ENCODE measurements at regions not wholly inside any gene's neighbourhood (a gene's known extent, or its start where the extent isn't known, plus 50 kb on each side); places are given as distances from the start of the nearest gene placed in this dataset.
"Not testable (repeated sequence)": the region's sequence is repeated elsewhere in the genome, so short reads cannot be mapped to it uniquely, and the experiment has no call there.

GRCh38 chr16:16572130-16572774, 193.3 kb downstream of the NPIPA7 start:
- H3K9me3 ChIP-seq; H3K9ac ChIP-seq (ENCODE audit: low read depth in 2 of 2, low read length in 2 of 2); H3K4me1 ChIP-seq; intact Hi-C loops (cut with DNase I); H3K27me3 ChIP-seq; H3K36me3 ChIP-seq; H3K27ac ChIP-seq; H3K4me3 ChIP-seq; DNase-seq: not testable (repeated sequence)

DNA sequence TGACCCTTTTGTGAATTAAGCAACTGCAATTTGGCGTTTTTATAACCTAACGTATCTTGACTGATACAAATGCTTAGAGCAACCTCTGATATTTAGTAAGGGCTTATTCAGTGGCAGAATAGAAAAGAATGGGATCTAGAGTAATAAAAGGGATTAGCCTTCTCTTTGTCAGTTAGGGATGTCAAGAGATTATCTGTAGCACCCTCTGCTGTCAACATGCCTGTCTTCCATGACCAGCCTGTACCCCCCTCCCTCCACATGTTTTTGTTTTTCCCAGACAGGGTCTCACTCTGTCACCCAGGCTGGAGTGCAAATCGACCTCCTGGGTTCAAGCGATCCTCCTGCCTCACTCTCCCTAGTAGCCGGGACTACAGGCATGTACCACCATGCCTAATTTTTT, 198.1 kb downstream of the NPIPA7 start:
- H3K4me3 ChIP-seq; H3K27me3 ChIP-seq; intact Hi-C loops (cut with DNase I); H3K9me3 ChIP-seq; H3K9ac ChIP-seq (ENCODE audit: low read depth in 2 of 2, low read length in 2 of 2); DNase-seq; H3K4me1 ChIP-seq; H3K27ac ChIP-seq; H3K36me3 ChIP-seq: not testable (repeated sequence)

DNA sequence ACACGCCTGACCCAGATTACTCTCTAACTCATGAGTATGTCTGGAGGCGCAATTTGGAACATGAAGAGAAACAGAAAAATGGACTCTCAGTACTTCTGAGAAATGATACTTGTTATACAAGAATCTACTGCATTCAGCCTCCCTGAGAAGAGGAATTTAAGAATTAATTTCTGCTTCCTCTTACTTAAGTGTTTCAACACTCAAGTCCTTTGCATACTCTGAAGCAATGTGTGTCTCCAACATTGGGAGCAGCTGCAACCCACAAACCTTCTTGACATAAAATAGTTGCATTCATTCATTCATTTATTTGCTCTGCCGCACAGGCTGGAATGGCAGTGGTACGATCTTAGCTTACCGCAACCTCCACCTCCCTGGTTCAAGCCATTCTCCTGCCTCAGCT, 199.8 kb downstream of the NPIPA7 start:
- Histone ChIP-seq H3K9me3 (no peaks in the 10 kb centered on the region), H3K27me3 (no peaks in the 10 kb centered on the region), H3K36me3 (no peaks in the 10 kb centered on the region), H3K9ac (ENCODE audit: low read depth in 2 of 2, low read length in 2 of 2) (no peak overlapping the region), H3K4me3 (no peak overlapping the region), H3K27ac (no peak overlapping the region), H3K4me1 (no peaks in the 10 kb centered on the region)
- TF ChIP-seq CTCF (IDR thresholded peaks at IDR 0.05), result no peak
- intact Hi-C loops (cut with DNase I), result no loop called here
- DNase-seq, result no peak

DNA sequence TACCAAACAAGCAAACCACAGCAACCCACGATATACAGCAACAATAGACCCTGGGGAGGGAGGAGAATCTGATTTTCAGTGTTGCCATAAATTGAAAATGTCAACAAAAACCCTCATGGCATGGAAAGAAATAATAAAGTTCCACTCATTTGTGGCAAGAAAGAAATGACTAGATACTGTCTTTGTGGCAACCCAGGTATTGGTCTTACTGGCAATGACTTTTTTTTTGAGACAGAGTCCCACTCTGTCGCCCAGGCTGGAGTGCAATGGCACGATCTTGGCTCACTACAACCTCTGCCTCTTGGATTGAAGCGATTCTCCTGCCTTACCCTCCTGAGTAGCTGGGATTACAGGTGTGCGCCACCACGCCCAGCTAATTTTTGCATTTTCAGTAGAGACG, 204.0 kb downstream of the NPIPA7 start:
- H3K4me1 ChIP-seq; H3K36me3 ChIP-seq; intact Hi-C loops (cut with DNase I); H3K27me3 ChIP-seq; DNase-seq; H3K4me3 ChIP-seq; H3K9ac ChIP-seq (ENCODE audit: low read depth in 2 of 2, low read length in 2 of 2); H3K9me3 ChIP-seq; H3K27ac ChIP-seq: not testable (repeated sequence)

GRCh38 chr16:16586073-16586651, 207.2 kb downstream of the NPIPA7 start:
- H3K27ac ChIP-seq; H3K9me3 ChIP-seq; H3K4me1 ChIP-seq; H3K36me3 ChIP-seq; intact Hi-C loops (cut with DNase I); H3K9ac ChIP-seq (ENCODE audit: low read depth in 2 of 2, low read length in 2 of 2); DNase-seq; H3K4me3 ChIP-seq; H3K27me3 ChIP-seq: not testable (repeated sequence)

- H3K4me1 ChIP-seq; H3K27me3 ChIP-seq; H3K27ac ChIP-seq; H3K36me3 ChIP-seq; H3K4me3 ChIP-seq; H3K9me3 ChIP-seq; H3K9ac ChIP-seq (ENCODE audit: low read depth in 2 of 2, low read length in 2 of 2); DNase-seq; intact Hi-C loops (cut with DNase I): not testable (repeated sequence)
Observed at GRCh38 chr16:16586969-16587368, 208.0 kb downstream of the NPIPA7 start.

DNA sequence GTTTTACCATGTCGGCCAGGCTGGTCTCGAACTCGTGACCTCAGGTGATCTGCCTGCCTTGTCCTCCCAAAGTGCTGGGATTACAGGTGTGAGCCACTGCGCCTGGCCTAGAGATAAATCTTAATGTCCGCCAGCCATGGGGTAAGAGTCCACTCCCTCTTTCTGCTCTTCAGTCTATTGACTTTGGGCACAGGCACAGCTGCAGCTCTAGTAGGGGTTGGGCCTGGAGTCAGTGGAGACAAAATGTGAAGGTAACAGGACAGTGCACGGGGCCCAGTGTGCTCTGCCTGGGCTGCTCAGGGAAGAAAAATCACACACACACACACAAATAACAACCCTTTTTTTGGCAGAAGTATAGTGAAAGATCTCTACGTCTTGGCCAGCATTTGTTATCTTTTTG, 209.5 kb downstream of the NPIPA7 start:
- H3K36me3 ChIP-seq; H3K9me3 ChIP-seq; H3K27me3 ChIP-seq; DNase-seq; H3K9ac ChIP-seq (ENCODE audit: low read depth in 2 of 2, low read length in 2 of 2); H3K4me3 ChIP-seq; intact Hi-C loops (cut with DNase I); H3K4me1 ChIP-seq; H3K27ac ChIP-seq: not testable (repeated sequence)

DNA sequence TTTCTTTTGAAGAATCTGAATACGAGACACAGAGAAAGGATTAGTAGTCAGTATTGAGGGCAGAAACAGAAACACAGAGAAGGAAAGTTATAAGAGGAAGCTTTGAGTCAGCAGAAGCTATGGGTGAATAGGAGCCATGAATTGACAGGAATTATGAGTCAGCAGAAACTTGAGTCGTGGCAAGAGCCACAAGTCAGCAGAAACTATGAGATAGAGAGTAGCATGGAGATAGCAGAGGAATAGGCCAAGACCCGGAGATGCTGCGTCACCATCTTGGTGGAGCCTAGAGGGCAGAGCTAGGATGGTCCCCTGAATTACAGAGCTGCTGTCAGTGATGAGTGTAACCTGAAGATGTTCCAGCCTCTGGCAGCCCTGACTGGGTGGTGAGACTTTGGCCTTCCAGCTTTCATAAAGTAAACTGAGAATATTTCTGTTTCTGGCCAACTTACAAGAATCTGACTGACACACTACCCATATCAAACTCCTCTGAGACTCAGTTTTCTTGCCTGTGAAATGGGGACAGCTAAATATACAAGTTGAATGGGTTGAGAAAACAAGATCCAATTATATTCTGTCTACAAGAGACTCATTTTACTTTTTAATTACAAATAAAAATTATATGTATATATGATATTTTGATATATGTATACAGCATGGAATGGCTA, 211.8 kb downstream of the NPIPA7 start:
- H3K36me3 ChIP-seq; intact Hi-C loops (cut with DNase I): not testable (repeated sequence)

More for the DNA sequence above, 211.8 kb downstream of the NPIPA7 start:
- H3K27me3 ChIP-seq; H3K4me3 ChIP-seq; DNase-seq; H3K9me3 ChIP-seq; H3K4me1 ChIP-seq; H3K27ac ChIP-seq; H3K9ac ChIP-seq (ENCODE audit: low read depth in 2 of 2, low read length in 2 of 2): not testable (repeated sequence)
